SK-N-SH (cell line): ENCODE measurements at regions not wholly inside any gene's neighbourhood (a gene's known extent, or its start where the extent isn't known, plus 50 kb on each side); places are given as distances from the start of the nearest gene placed in this dataset.

Experiments used
- CTCF ChIA-PET: fragments of 300-600, 350-600 bp; formaldehyde crosslinking; extraction: SDS; loops from one replicate; lab custom pipeline; 2021; lab: Yijun Ruan, JAX
- POLR2A ChIA-PET: fragments of 350-600 bp; sonication (Branson Sonifier 250); formaldehyde crosslinking; extraction: SDS; loops from one replicate; lab custom pipeline; 2020; ENCODE audit warnings: antibody characterized with exemption, inconsistent platforms; lab: Yijun Ruan, JAX
- DNase-seq: peaks from one replicate; pipeline ENCODE4 v3.0.0; 2012
- H2AFZ ChIP-seq: fragments of 200-600 bp; sonication (generic); 2 replicates; pipeline ENCODE4 v1.8.1; 2016; ENCODE audit warnings: antibody characterized with exemption, mild to moderate bottlenecking, low read depth
- H3F3A ChIP-seq: fragments of 200-600 bp; sonication (generic); replicated peaks from 2 replicates; pipeline ENCODE3; 2016; ENCODE audit warnings: antibody characterized with exemption, mild to moderate bottlenecking; ENCODE audit not compliant: insufficient read depth
- H3K27ac ChIP-seq, 2 experiments: fragments of 200-500 bp in 1 of 2; fragments of 200-600 bp in 1 of 2; sonication (Bioruptor generic) in 1 of 2; sonication (generic), shearing (Covaris generic) in 1 of 2; 2 replicates each; pipeline versions ENCODE4 v1.5.1 to v1.6.1; 2014 to 2016; ENCODE audit warnings: low read depth in 2 of 2, inconsistent platforms in 1 of 2, low read length in 1 of 2, mild to moderate bottlenecking in 1 of 2, mixed read lengths in 1 of 2
- H3K27me3 ChIP-seq: fragments of 200-600 bp; sonication (generic), shearing (Covaris generic); 2 replicates; pipeline ENCODE4 v1.6.1; 2016; ENCODE audit warnings: mixed run types; ENCODE audit not compliant: insufficient read depth
- H3K36me3 ChIP-seq, 2 experiments: fragments of 200-500 bp in 1 of 2; fragments of 200-600 bp in 1 of 2; sonication (Bioruptor generic) in 1 of 2; sonication (generic) in 1 of 2; replicated peaks in 1 of 2; 2 replicates each; pipeline versions ENCODE3 to v1.5.1; 2014 to 2016; ENCODE audit warnings: low read length in 1 of 2, mild to moderate bottlenecking in 1 of 2; ENCODE audit not compliant: insufficient read depth in 2 of 2, control insufficient read depth in 1 of 2
- H3K4me1 ChIP-seq, 2 experiments: fragments of 200-500 bp in 1 of 2; fragments of 200-600 bp in 1 of 2; sonication (Bioruptor generic) in 1 of 2; sonication (generic), shearing (Covaris generic) in 1 of 2; 2 replicates each; pipeline versions ENCODE4 v1.5.1 to v1.6.1; 2014 to 2016; ENCODE audit warnings: low read depth in 1 of 2, low read length in 1 of 2, mixed run types in 1 of 2; ENCODE audit not compliant: insufficient read depth in 2 of 2, control insufficient read depth in 1 of 2
- H3K4me2 ChIP-seq: fragments of 200-600 bp; sonication (generic), shearing (Covaris generic); 2 replicates; pipeline ENCODE4 v1.6.1; 2017; ENCODE audit warnings: mixed run types
- H3K4me3 ChIP-seq, 2 experiments: fragments of 200-500 bp in 1 of 2; fragments of 200-600 bp in 1 of 2; sonication (Bioruptor generic) in 1 of 2; sonication (generic), shearing (Covaris generic) in 1 of 2; 2 replicates each; pipeline versions ENCODE4 v1.5.1 to v1.8.1; 2014 to 2016; ENCODE audit warnings: low read depth in 2 of 2, inconsistent platforms in 1 of 2, low read length in 1 of 2, mild to moderate bottlenecking in 1 of 2, mixed read lengths in 1 of 2, moderate library complexity in 1 of 2
- H3K79me2 ChIP-seq: fragments of 200-600 bp; sonication (generic); 2 replicates; pipeline ENCODE4 v1.8.1; 2017; ENCODE audit warnings: mild to moderate bottlenecking; ENCODE audit not compliant: insufficient read depth
- H3K9ac ChIP-seq: fragments of 200-600 bp; sonication (generic); 2 replicates; pipeline ENCODE4 v1.6.1; 2017; ENCODE audit warnings: mixed run types
- H3K9me2 ChIP-seq: fragments of 200-600 bp; sonication (generic); 2 replicates; pipeline ENCODE4 v1.6.1; 2017; ENCODE audit warnings: mixed run types
- H3K9me3 ChIP-seq: fragments of 200-600 bp; sonication (generic); 2 replicates; pipeline ENCODE4 v1.6.1; 2017; ENCODE audit warnings: mixed run types, mild to moderate bottlenecking, moderate library complexity
- H4K20me1 ChIP-seq: fragments of 200-600 bp; sonication (generic); 2 replicates; pipeline ENCODE4 v1.6.1; 2017; ENCODE audit warnings: mild to moderate bottlenecking, mixed run types; ENCODE audit not compliant: insufficient read depth
- CHD2 ChIP-seq: fragments of 150-350 bp; IDR thresholded peaks from 2 replicates; pipeline ENCODE4 v1.6.1; 2018; ENCODE audit warnings: low read length; ENCODE audit not compliant: partially characterized antibody
- EP300 ChIP-seq, 2 experiments: IDR thresholded peaks; 2 replicates each; pipeline versions ENCODE4 v1.4.0 to v1.6.1; 2012; ENCODE audit warnings: borderline replicate concordance in 1 of 2, low read depth in 1 of 2, low read length in 1 of 2
- FOSL2 ChIP-seq: IDR thresholded peaks from 2 replicates; pipeline ENCODE4 v1.4.0; 2012; ENCODE audit warnings: low read depth, mild to moderate bottlenecking, moderate library complexity, borderline replicate concordance
- FOXJ3 ChIP-seq: sonication (generic); formaldehyde crosslinking; IDR thresholded peaks from 2 replicates; pipeline ENCODE4 v1.5.1; 2020; ENCODE audit warnings: mild to moderate bottlenecking, missing genetic modification reagents
- FOXM1 ChIP-seq: IDR thresholded peaks from 2 replicates; pipeline ENCODE4 v1.4.0; 2012; ENCODE audit warnings: low read depth, mild to moderate bottlenecking
- GABPA ChIP-seq: IDR thresholded peaks from 2 replicates; pipeline ENCODE4 v1.4.0; 2012; ENCODE audit warnings: low read depth, mild to moderate bottlenecking
- MEF2A ChIP-seq: IDR thresholded peaks from 2 replicates; pipeline ENCODE4 v1.4.0; 2012; ENCODE audit warnings: low read depth, borderline replicate concordance
- MXI1 ChIP-seq: IDR thresholded peaks from 2 replicates; pipeline ENCODE4 v1.6.1; 2012; ENCODE audit warnings: mild to moderate bottlenecking, low read depth, low read length, improper control_type of control experiment
- NFIC ChIP-seq: IDR thresholded peaks from 2 replicates; pipeline ENCODE4 v1.4.0; 2012; ENCODE audit warnings: borderline replicate concordance
- RCOR1 ChIP-seq: fragments of 150-350 bp; IDR thresholded peaks from 2 replicates; pipeline ENCODE4 v1.6.1; 2017; ENCODE audit warnings: antibody characterized with exemption, low read length
- RFX5 ChIP-seq: IDR thresholded peaks from 2 replicates; pipeline ENCODE4 v1.6.1; 2012; ENCODE audit warnings: mild to moderate bottlenecking, improper control_type of control experiment, low read length
- RXRA ChIP-seq: IDR thresholded peaks from 2 replicates; pipeline ENCODE4 v1.4.0; 2012; ENCODE audit warnings: low read depth, mild to moderate bottlenecking, borderline replicate concordance
- TAF1 ChIP-seq: IDR thresholded peaks from 2 replicates; pipeline ENCODE4 v1.6.1; 2012; ENCODE audit warnings: low read depth, mild to moderate bottlenecking, low read length, moderate library complexity, borderline replicate concordance
- TCF12 ChIP-seq: IDR thresholded peaks from 2 replicates; pipeline ENCODE4 v1.4.0; 2012
- WGBS: methylation state at CpG from one replicate; pipeline ENCODE4 v1.1.6; 2017; ENCODE audit warnings: low lambda C conversion rate; 5-methylcytosine and 5-hydroxymethylcytosine counted together
- TF ChIP-seq, protein P1 (sequence below): IDR thresholded peaks from 2 replicates; pipeline ENCODE4 v1.4.0; 2012; ENCODE audit warnings: low read depth, borderline replicate concordance
- TF ChIP-seq, protein P2 (sequence below): IDR thresholded peaks from 2 replicates; pipeline ENCODE4 v1.6.1; 2012; ENCODE audit warnings: mild to moderate bottlenecking, low read depth, low read length, moderate library complexity
- TF ChIP-seq, protein P3 (sequence below): fragments of 150-350 bp; IDR thresholded peaks from 2 replicates; pipeline ENCODE4 v1.6.1; 2016; ENCODE audit warnings: mild to moderate bottlenecking, low read depth, low read length
- TF ChIP-seq, protein P4 (sequence below): IDR thresholded peaks from 2 replicates; pipeline ENCODE4; 2012

- TF ChIP-seq, protein P1, sequence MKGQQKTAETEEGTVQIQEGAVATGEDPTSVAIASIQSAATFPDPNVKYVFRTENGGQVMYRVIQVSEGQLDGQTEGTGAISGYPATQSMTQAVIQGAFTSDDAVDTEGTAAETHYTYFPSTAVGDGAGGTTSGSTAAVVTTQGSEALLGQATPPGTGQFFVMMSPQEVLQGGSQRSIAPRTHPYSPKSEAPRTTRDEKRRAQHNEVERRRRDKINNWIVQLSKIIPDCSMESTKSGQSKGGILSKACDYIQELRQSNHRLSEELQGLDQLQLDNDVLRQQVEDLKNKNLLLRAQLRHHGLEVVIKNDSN, result no peak
- TF ChIP-seq, protein P2, sequence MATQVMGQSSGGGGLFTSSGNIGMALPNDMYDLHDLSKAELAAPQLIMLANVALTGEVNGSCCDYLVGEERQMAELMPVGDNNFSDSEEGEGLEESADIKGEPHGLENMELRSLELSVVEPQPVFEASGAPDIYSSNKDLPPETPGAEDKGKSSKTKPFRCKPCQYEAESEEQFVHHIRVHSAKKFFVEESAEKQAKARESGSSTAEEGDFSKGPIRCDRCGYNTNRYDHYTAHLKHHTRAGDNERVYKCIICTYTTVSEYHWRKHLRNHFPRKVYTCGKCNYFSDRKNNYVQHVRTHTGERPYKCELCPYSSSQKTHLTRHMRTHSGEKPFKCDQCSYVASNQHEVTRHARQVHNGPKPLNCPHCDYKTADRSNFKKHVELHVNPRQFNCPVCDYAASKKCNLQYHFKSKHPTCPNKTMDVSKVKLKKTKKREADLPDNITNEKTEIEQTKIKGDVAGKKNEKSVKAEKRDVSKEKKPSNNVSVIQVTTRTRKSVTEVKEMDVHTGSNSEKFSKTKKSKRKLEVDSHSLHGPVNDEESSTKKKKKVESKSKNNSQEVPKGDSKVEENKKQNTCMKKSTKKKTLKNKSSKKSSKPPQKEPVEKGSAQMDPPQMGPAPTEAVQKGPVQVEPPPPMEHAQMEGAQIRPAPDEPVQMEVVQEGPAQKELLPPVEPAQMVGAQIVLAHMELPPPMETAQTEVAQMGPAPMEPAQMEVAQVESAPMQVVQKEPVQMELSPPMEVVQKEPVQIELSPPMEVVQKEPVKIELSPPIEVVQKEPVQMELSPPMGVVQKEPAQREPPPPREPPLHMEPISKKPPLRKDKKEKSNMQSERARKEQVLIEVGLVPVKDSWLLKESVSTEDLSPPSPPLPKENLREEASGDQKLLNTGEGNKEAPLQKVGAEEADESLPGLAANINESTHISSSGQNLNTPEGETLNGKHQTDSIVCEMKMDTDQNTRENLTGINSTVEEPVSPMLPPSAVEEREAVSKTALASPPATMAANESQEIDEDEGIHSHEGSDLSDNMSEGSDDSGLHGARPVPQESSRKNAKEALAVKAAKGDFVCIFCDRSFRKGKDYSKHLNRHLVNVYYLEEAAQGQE, result no peak
- no peak for TF ChIP-seq TAF1
- no peak for TF ChIP-seq MEF2A
- no peak for TF ChIP-seq MXI1
- TF ChIP-seq, protein P3, sequence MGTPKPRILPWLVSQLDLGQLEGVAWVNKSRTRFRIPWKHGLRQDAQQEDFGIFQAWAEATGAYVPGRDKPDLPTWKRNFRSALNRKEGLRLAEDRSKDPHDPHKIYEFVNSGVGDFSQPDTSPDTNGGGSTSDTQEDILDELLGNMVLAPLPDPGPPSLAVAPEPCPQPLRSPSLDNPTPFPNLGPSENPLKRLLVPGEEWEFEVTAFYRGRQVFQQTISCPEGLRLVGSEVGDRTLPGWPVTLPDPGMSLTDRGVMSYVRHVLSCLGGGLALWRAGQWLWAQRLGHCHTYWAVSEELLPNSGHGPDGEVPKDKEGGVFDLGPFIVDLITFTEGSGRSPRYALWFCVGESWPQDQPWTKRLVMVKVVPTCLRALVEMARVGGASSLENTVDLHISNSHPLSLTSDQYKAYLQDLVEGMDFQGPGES, result no peak
- no peak for TF ChIP-seq FOSL2
- TF ChIP-seq EP300 (IDR thresholded peaks at IDR 0.05; ENCODE audit: borderline replicate concordance in 1 of 2, low read depth in 1 of 2, low read length in 1 of 2), result no peak
- TF ChIP-seq FOXJ3 (CRISPR knock-in tag), result no peak
- no peak for TF ChIP-seq RCOR1
- no peak for TF ChIP-seq RFX5
- no peak for TF ChIP-seq CHD2
- TF ChIP-seq RXRA, result no peak
- TF ChIP-seq GABPA, result no peak
- TF ChIP-seq TCF12, result no peak
- TF ChIP-seq, protein P4, sequence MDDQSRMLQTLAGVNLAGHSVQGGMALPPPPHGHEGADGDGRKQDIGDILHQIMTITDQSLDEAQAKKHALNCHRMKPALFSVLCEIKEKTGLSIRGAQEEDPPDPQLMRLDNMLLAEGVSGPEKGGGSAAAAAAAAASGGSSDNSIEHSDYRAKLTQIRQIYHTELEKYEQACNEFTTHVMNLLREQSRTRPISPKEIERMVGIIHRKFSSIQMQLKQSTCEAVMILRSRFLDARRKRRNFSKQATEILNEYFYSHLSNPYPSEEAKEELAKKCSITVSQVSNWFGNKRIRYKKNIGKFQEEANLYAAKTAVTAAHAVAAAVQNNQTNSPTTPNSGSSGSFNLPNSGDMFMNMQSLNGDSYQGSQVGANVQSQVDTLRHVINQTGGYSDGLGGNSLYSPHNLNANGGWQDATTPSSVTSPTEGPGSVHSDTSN, result no peak
- TF ChIP-seq NFIC, result no peak
- no peak for TF ChIP-seq FOXM1
- Histone ChIP-seq H3K4me2 (no peak overlapping the region), H3F3A (no peaks in the 10 kb centered on the region), H3K27me3 (no peaks in the 10 kb centered on the region), H3K36me3 (no peaks in the 10 kb centered on the region), H2AFZ (no peak overlapping the region), H3K9me3 (no peaks in the 10 kb centered on the region), H4K20me1 (no peaks in the 10 kb centered on the region), H3K9ac (no peak overlapping the region), H3K4me3 (no peak overlapping the region), H3K9me2 (no peaks in the 10 kb centered on the region), H3K27ac (no peak overlapping the region), H3K4me1 (no peaks in the 10 kb centered on the region; a peak in 1 of 4 replicates), H3K79me2 (no peaks in the 10 kb centered on the region)
- no peak for DNase-seq
- ChIA-PET POLR2A (no interaction called here), CTCF (no interaction called here)
- WGBS, result 27% methylated on average over 11 of the region's 11 CpGs
These were observed 969.2 kb upstream of the RBFOX1 start for GRCh38 chr16:6363396-6363795.
